Osteocyte (in vitro differentiated cells): ENCODE measurements at regions not wholly inside any gene's neighbourhood (a gene's known extent, or its start where the extent isn't known, plus 50 kb on each side); places are given as distances from the start of the nearest gene placed in this dataset.

ENCODE experiments used
- DNase-seq: peaks from one replicate; pipeline ENCODE4 v3.0.0; 2021; ENCODE audit warnings: mixed read lengths; ENCODE audit not compliant: unreplicated experiment; ENCODE audit errors: extremely low spot score
- H3K27ac Mint-ChIP-seq: one replicate; pipeline ENCODE4 v1.8.0; 2021; ENCODE audit warnings: mild to moderate bottlenecking, mixed read lengths; ENCODE audit not compliant: unreplicated experiment
- H3K27me3 Mint-ChIP-seq: one replicate; pipeline ENCODE4 v1.8.0; 2021; ENCODE audit warnings: mixed read lengths; ENCODE audit not compliant: unreplicated experiment
- H3K36me3 Mint-ChIP-seq: one replicate; pipeline ENCODE4 v1.8.0; 2021; ENCODE audit warnings: mixed read lengths; ENCODE audit not compliant: unreplicated experiment
- H3K4me1 Mint-ChIP-seq: one replicate; pipeline ENCODE4 v1.8.0; 2021; ENCODE audit warnings: mixed read lengths; ENCODE audit not compliant: unreplicated experiment
- H3K4me3 Mint-ChIP-seq: one replicate; pipeline ENCODE4 v1.8.0; 2021; ENCODE audit warnings: mild to moderate bottlenecking, moderate library complexity, mixed read lengths; ENCODE audit not compliant: unreplicated experiment
- H3K9me3 Mint-ChIP-seq: one replicate; pipeline ENCODE4 v1.8.0; 2021; ENCODE audit warnings: mixed read lengths; ENCODE audit not compliant: unreplicated experiment
- CTCF ChIP-seq: fragments of 200-600 bp; sonication (generic); IDR thresholded peaks from 2 replicates; pipeline ENCODE4 v1.5.0; 2021; ENCODE audit warnings: antibody characterized with exemption, mild to moderate bottlenecking, moderate library complexity

GRCh38 chr2:238700117-238700457 lies 147.8 kb upstream of the TWIST2 start:
- Mint-ChIP-seq H3K27ac (no peak overlapping the region), H3K36me3 (no peaks in the 10 kb centered on the region), H3K4me1 (no peaks in the 10 kb centered on the region), H3K27me3 (peaks cover 2% of the 10 kb centered on the region), H3K9me3 (no peaks in the 10 kb centered on the region), H3K4me3 (no peak overlapping the region)
- no peak for TF ChIP-seq CTCF
- peak; percentile 72 for DNase-seq

- Mint-ChIP-seq H3K4me1 (no peaks in the 10 kb centered on the region), H3K27ac (no peak overlapping the region), H3K4me3 (no peak overlapping the region), H3K27me3 (no peaks in the 10 kb centered on the region), H3K36me3 (no peaks in the 10 kb centered on the region), H3K9me3 (no peaks in the 10 kb centered on the region)
- TF ChIP-seq CTCF: no peak
- DNase-seq: peak; percentile 75
These were observed 147.2 kb upstream of the TWIST2 start for GRCh38 chr2:238700506-238701340.

GRCh38 chr2:238701341-238702206 lies 146.3 kb upstream of the TWIST2 start:
- Mint-ChIP-seq H3K36me3 (no peaks in the 10 kb centered on the region), H3K4me3 (no peak overlapping the region), H3K9me3 (no peaks in the 10 kb centered on the region), H3K4me1 (no peaks in the 10 kb centered on the region), H3K27me3 (no peaks in the 10 kb centered on the region), H3K27ac (no peak overlapping the region)
- no peak for TF ChIP-seq CTCF
- peak; percentile 77 for DNase-seq

- no peak overlapping the region for H3K27ac Mint-ChIP-seq
- no peaks in the 10 kb centered on the region for H3K9me3 Mint-ChIP-seq
- no peak for TF ChIP-seq CTCF
These were observed 145.4 kb upstream of the TWIST2 start for GRCh38 chr2:238702276-238703052.

More at GRCh38 chr2:238702276-238703052, 145.4 kb upstream of the TWIST2 start:
- Mint-ChIP-seq H3K4me1 (no peaks in the 10 kb centered on the region), H3K27me3 (peaks cover 4% of the 10 kb centered on the region), H3K4me3 (no peak overlapping the region), H3K36me3 (no peaks in the 10 kb centered on the region)
- peak; percentile 83 for DNase-seq
